ENCODE measurements at regions not wholly inside any gene's neighbourhood (a gene's known extent, or its start where the extent isn't known, plus 50 kb on each side); places are given as distances from the start of the nearest gene placed in this dataset.

- TF ChIP-seq CTCF (IDR thresholded peaks at IDR 0.05; ENCODE audit: poor library complexity) (no peak), EZH2phosphoT487 (IDR thresholded peaks at IDR 0.05; ENCODE audit: low read depth, severe bottlenecking, unreplicated experiment) (no peak)
Measured at GRCh38 chr20:40895182-40895581, 133.4 kb upstream of the TOP1 start.

Data from hepatocyte (in vitro differentiated cells).